Lower lobe of right lung (tissue), 2 donors: ENCODE measurements at regions not wholly inside any gene's neighbourhood (a gene's known extent, or its start where the extent isn't known, plus 50 kb on each side); places are given as distances from the start of the nearest gene placed in this dataset.

ENCODE experiments used
- ATAC-seq, 2 donors: fragments of 200-7000 bp; cut with Tn5 transposase; one replicate each; pipeline ENCODE4 v1.9.1; 2020 to 2022; ENCODE audit warnings: mild to moderate bottlenecking in 2 of 2, moderate library complexity in 2 of 2
- DNase-seq: peaks from one replicate; pipeline ENCODE4 v3.0.0-alpha.2; 2020
- H3K27ac ChIP-seq: fragments of 200-600 bp; one replicate; pipeline ENCODE4 v1.8.0; 2022
- H3K27me3 ChIP-seq: fragments of 200-600 bp; one replicate; pipeline ENCODE4 v1.8.0; 2022; ENCODE audit warnings: low read depth
- H3K36me3 ChIP-seq: fragments of 200-600 bp; one replicate; pipeline ENCODE4 v1.8.0; 2022; ENCODE audit warnings: mild to moderate bottlenecking
- H3K4me1 ChIP-seq: fragments of 200-600 bp; one replicate; pipeline ENCODE4 v1.8.0; 2022
- H3K4me3 ChIP-seq: fragments of 200-600 bp; one replicate; pipeline ENCODE4 v1.8.0; 2022; ENCODE audit warnings: mild to moderate bottlenecking
- H3K9me3 ChIP-seq: fragments of 200-600 bp; one replicate; pipeline ENCODE4 v1.8.0; 2022
- intact Hi-C: fragments of 100-400 bp; cut with DNase I; formaldehyde crosslinking; loops from one replicate; pipeline ENCODE4 v1.11.0; 2022
- TF ChIP-seq, protein P1 (sequence below): fragments of 200-600 bp; IDR thresholded peaks from one replicate; pipeline ENCODE4 v1.8.0; 2022; ENCODE audit warnings: antibody characterized with exemption, mild to moderate bottlenecking
- donor health status: DM: no; HTN: yes; CAD: no; lungs with severe emphysema.

- ATAC-seq (no peak), DNase-seq (no peak)
- TF ChIP-seq, protein P1, sequence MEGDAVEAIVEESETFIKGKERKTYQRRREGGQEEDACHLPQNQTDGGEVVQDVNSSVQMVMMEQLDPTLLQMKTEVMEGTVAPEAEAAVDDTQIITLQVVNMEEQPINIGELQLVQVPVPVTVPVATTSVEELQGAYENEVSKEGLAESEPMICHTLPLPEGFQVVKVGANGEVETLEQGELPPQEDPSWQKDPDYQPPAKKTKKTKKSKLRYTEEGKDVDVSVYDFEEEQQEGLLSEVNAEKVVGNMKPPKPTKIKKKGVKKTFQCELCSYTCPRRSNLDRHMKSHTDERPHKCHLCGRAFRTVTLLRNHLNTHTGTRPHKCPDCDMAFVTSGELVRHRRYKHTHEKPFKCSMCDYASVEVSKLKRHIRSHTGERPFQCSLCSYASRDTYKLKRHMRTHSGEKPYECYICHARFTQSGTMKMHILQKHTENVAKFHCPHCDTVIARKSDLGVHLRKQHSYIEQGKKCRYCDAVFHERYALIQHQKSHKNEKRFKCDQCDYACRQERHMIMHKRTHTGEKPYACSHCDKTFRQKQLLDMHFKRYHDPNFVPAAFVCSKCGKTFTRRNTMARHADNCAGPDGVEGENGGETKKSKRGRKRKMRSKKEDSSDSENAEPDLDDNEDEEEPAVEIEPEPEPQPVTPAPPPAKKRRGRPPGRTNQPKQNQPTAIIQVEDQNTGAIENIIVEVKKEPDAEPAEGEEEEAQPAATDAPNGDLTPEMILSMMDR, result no peak
- Histone ChIP-seq H3K9me3 (no peaks in the 10 kb centered on the region), H3K27me3 (no peaks in the 10 kb centered on the region), H3K4me3 (peak overlapping the region; percentile 67), H3K4me1 (peaks cover 73% of the 10 kb centered on the region), H3K36me3 (no peaks in the 10 kb centered on the region), H3K27ac (peak overlapping the region; percentile 97)
- intact Hi-C loops, result loop anchor here (10.0 kb wide), 1 partner anchor 107 kb away; no protein-coding TSS in a partner anchor
Observed at GRCh38 chr15:92807971-92808571, 92.1 kb upstream of the CHD2 start.

GRCh38 chr15:92808598-92809063 is 91.5 kb upstream of the CHD2 start:
- peak; percentile 9 to 16 for ATAC-seq
- TF ChIP-seq, protein P1, result no peak
- Histone ChIP-seq H3K36me3 (no peaks in the 10 kb centered on the region), H3K4me3 (peak overlapping the region; percentile 67), H3K27me3 (no peaks in the 10 kb centered on the region), H3K9me3 (no peaks in the 10 kb centered on the region), H3K4me1 (peaks cover 68% of the 10 kb centered on the region), H3K27ac (peak overlapping the region; percentile 97)
- intact Hi-C loops, result loop anchor here (10.0 kb wide), 1 partner anchor 106 kb away; no protein-coding TSS in a partner anchor
- DNase-seq, result peak; percentile 74

GRCh38 chr15:92809064-92809879 is 90.9 kb upstream of the CHD2 start:
- H3K9me3 ChIP-seq, result no peaks in the 10 kb centered on the region
- peaks cover 61% of the 10 kb centered on the region for H3K4me1 ChIP-seq
- ATAC-seq (peak; percentile 85 to 95), DNase-seq (peak; percentile 99)
- TF ChIP-seq, protein P1, result peak; percentile 99
- H3K36me3 ChIP-seq, result no peaks in the 10 kb centered on the region
- H3K27me3 ChIP-seq, result no peaks in the 10 kb centered on the region
- H3K4me3 ChIP-seq, result peak overlapping the region; percentile 67
- intact Hi-C loops, result loop anchor here (10.0 kb wide), 1 partner anchor 106 kb away; no protein-coding TSS in a partner anchor
- peak overlapping the region; percentile 97 for H3K27ac ChIP-seq

- Histone ChIP-seq H3K4me3 (peak overlapping the region; percentile 67), H3K4me1 (peaks cover 55% of the 10 kb centered on the region), H3K9me3 (no peaks in the 10 kb centered on the region), H3K36me3 (no peaks in the 10 kb centered on the region), H3K27ac (peak overlapping the region; percentile 97), H3K27me3 (no peaks in the 10 kb centered on the region)
- intact Hi-C loops, result loop anchor here (10.0 kb wide), 1 partner anchor 105 kb away; no protein-coding TSS in a partner anchor
- DNase-seq, result no peak
- TF ChIP-seq, protein P1, result no peak
- peak in 1 of 2 donors; percentile 25 for ATAC-seq
Observed at GRCh38 chr15:92809880-92810361, 90.2 kb upstream of the CHD2 start.

- Histone ChIP-seq H3K27me3 (no peaks in the 10 kb centered on the region), H3K4me1 (peaks cover 48% of the 10 kb centered on the region), H3K36me3 (no peaks in the 10 kb centered on the region), H3K4me3 (peak overlapping the region; percentile 67), H3K9me3 (no peaks in the 10 kb centered on the region), H3K27ac (peak overlapping the region; percentile 97)
- ATAC-seq, result peak; percentile 47 to 61
- intact Hi-C loops, result no loop called here
- peak; percentile 91 for DNase-seq
- TF ChIP-seq, protein P1, result no peak
Observed at GRCh38 chr15:92810418-92811138, 89.5 kb upstream of the CHD2 start.
